ENCODE measurements at regions not wholly inside any gene's neighbourhood (a gene's known extent, or its start where the extent isn't known, plus 50 kb on each side); places are given as distances from the start of the nearest gene placed in this dataset.

DNA sequence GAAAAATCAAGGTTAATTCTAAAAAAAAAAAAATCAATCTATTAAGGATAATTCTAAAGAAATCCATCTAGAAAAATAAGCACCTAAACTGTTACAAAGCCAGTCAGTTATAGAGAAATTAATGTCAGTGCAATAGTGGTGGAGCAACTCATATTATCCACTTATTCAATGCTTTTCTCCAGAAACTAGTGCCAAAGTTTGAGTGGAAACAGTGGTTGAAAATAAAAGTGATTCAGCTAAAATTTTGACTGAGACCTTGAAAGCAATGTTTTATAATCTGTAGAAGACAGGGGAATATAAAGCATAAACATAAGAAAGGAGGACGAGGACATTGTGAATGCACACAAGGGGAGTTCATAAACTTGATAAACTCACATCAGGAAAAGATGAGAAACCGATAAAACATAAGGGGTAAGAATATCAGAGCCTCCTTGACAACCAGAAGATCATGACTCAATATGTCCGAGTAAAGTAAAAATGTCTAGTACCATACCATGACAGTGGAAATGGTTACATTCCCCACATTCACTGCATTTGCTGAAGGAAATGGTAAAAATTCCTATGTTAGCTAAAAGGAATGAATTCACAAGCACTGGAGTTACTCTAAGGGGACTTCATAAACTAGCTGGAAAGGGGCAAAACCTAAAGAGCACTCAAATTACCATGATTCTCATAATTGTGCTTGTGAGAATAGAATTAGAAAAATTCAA lies 58.7 kb upstream of the SLC5A12 start:
- no peak for TF ChIP-seq CTCF (IDR thresholded peaks at IDR 0.05; ENCODE audit: low read depth, low read length)
- TF ChIP-seq EZH2phosphoT487 (IDR thresholded peaks at IDR 0.05; ENCODE audit: low read depth): no peak
